M059J (cell line): ENCODE measurements at regions not wholly inside any gene's neighbourhood (a gene's known extent, or its start where the extent isn't known, plus 50 kb on each side); places are given as distances from the start of the nearest gene placed in this dataset.

Experiments used
- DNase-seq: peaks from one replicate; pipeline ENCODE4 v3.0.0-alpha.2; 2012; ENCODE audit warnings: low read depth

GRCh38 chr5:3957658-3958057 is 362.0 kb downstream of the IRX1 start:
- no peak for DNase-seq

- DNase-seq: no peak
Measured at GRCh38 chr5:3958389-3958788, 362.8 kb downstream of the IRX1 start.

GRCh38 chr5:3962113-3962512 is 366.5 kb downstream of the IRX1 start:
- DNase-seq: no peak

GRCh38 chr5:3963652-3964051 is 368.0 kb downstream of the IRX1 start:
- no peak for DNase-seq

GRCh38 chr5:3980156-3980555 is 384.5 kb downstream of the IRX1 start:
- no peak for DNase-seq

DNA sequence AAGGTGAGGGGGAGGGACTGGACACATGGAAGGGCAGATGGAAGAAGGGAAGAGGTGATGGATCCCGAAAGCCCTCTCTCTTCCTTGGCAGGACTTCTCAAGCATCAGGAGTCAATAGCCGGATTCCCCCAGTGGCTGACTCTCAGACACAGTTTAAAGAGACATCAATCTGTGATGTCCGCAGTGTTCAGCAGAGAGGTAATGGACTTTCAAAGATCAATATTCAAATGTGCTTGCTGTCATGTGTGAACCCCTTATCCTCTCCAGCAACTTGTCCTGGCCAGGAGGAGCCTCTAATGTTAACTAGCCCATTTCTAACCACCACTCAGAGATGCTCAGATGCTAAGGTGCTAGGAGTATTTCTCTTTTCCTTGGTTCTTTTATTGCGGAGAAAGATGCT is 392.2 kb downstream of the IRX1 start:
- DNase-seq: no peak

GRCh38 chr5:3993856-3994473 is 398.3 kb downstream of the IRX1 start:
- no peak for DNase-seq

DNA sequence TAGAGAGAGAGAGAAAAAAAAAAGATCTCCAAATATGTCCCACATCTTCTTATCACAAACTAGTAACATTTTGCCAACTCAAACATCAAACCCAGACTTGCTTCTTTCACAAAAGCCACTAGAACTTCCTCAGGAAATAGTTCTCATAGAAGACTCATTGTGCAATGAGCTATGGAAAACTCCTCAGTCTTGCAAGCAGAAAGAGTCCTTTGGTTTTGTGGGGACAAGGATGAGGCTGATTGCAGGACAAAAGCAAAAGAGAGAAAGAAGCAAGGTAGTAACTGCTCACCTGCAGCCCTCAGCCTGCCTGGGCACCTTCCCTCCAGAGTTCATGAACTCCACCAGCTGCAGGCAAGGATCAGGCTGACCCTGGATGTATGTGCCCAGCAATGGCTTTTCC is 399.0 kb downstream of the IRX1 start:
- DNase-seq: no peak

DNA sequence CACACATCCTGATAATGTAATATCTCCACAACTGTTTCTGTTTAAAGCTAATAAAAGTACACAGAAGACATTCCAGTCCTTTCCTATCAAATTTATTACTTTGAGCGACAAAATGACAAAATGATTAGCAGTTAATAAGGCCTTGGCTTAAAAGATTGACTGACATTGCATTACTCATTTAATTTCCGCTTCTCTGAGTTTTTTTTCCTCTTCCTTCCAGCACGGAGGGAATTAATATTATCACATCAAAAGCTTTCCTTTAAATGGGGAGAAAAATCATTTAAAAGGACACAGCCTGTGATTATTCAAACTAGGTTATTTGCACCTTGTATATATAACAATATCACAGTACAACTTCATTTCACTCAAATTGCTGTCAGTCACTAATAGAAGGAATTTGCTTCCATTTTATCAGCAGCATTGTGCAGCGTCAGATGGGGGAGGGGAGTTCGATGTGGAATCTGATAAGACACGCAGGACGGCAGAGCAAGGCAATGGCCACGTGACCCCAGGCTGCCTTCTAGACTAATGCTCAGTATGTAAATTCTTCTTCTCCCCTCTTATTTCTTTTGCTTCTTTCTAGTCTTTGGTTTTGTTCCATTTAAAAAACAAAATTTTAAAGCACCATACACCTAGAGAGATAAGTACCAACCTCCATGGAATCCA is 400.5 kb downstream of the IRX1 start:
- no peak for DNase-seq

GRCh38 chr5:3996707-3997336 is 401.2 kb downstream of the IRX1 start:
- DNase-seq: no peak

- no peak for DNase-seq
Measured at GRCh38 chr5:3997670-3998069, 402.0 kb downstream of the IRX1 start.

DNA sequence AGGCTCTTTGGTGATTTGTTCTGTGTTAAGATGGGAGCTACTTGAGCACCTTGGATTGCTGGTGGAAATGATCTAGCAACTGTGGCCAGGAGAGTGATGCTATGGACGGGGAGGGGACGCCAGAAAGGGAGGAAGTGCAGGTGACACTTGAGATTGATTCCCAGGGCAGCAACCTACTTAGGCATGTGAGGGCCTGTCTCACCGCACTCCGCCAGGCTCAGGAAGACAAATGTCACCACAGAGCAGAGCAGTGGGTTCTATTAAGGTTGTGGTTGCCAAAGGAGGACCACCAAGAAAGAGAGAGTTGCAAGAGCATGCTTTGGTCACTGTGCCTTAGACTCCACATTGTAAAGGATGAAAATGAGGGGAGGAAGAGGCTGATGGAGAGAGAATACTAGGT is 404.3 kb downstream of the IRX1 start:
- no peak for DNase-seq

- DNase-seq: no peak
Measured at GRCh38 chr5:4001004-4001403, 405.4 kb downstream of the IRX1 start.

DNA sequence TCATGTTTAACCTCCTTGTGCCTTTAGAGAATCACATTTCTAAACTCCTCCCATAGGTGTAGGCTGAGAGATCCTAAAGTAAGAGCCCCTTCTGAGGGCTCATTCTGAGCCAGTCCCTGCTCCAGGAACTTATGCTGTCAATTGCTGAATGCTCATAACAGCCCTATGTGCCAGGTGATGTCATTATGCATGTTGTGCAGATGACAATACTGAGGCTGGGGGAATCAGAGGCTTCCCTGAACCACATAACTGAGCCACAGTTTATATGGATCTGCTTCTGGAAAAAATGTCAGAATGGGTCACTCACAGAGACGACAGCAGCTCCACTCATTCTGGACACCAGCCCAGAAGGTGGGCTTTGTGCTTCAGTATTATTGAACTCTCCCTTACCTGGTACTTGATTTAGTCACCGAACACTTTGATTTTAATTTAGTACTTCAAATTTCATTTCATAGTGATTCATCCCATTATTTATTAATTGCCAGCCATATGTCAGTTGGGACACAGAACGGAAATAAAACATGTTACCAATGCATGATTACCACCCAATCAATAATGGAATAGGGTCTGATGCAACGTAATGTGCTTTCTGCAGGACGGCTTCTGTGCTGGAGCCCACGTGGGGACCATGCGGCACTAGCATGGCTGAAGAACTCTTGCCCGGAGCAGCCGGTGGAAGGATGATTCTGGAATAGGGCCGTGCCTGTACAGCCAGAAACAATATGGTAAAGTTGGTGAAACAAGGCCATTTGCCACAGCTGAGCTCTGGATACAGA is 406.3 kb downstream of the IRX1 start:
- no peak for DNase-seq

GRCh38 chr5:4005335-4005734 is 409.7 kb downstream of the IRX1 start:
- DNase-seq: no peak

GRCh38 chr5:4007001-4007400 is 411.4 kb downstream of the IRX1 start:
- no peak for DNase-seq

DNA sequence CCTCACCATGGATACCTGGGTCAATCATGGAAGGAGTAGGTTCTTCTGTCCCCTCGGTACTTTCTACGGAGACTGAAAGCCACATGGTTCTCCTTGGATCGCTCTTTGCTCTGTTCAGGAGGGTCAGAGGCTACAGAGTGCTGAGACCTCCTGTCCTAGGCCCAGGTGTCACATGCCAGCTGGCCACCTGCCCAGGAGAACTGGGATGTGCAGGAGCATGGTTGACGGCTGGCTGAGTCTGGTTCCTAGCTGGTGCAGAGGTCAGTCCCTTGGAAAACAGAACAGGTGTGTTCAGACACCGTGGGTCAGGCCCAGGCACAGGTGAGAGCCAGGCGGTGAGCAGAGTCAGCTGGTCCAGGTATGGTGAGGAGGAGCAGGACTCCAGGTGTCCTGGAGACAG is 416.3 kb downstream of the IRX1 start:
- DNase-seq: no peak

GRCh38 chr5:4013106-4013898 is 417.7 kb downstream of the IRX1 start:
- no peak for DNase-seq

DNA sequence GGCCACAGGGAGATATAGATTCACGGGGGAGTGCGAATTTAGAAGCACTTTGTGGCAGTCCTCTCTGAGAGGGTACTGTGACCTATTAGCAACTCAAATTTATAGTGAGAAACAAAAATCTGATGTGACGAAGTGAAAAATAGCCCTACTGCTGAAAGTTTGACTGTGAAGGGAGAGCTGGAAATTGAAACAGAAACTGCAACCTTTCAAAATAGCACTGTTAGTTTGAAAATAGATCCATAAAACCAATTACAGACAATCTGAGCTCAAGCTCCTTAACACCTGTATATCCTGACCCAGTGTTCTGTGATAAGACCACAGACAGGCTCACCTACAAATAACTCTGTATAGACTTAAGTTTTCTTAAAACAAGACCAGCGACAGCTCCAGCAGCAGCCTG is 420.1 kb downstream of the IRX1 start:
- no peak for DNase-seq

GRCh38 chr5:4017076-4017803 is 421.6 kb downstream of the IRX1 start:
- no peak for DNase-seq

DNA sequence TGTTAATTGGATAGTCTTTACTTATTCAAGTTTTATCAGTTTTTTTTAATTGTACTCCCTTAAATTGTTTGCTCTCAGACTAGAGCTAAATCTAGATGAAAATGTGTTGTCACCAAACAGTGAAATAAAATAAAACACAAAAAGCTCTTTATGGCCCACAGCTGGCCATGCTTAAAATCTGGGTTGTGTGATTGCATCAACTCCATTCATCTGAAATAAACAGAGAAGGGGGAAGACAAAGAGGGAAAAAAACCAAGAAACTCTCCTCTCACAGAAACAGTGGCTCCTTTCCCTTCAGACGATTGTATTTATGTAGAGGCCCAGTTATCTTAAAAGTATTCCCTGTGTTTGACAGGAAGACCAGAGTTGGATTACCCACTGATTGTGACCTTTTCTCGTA is 422.4 kb downstream of the IRX1 start:
- DNase-seq: no peak
